ENCODE measurements at regions not wholly inside any gene's neighbourhood (a gene's known extent, or its start where the extent isn't known, plus 50 kb on each side); places are given as distances from the start of the nearest gene placed in this dataset.

DNA sequence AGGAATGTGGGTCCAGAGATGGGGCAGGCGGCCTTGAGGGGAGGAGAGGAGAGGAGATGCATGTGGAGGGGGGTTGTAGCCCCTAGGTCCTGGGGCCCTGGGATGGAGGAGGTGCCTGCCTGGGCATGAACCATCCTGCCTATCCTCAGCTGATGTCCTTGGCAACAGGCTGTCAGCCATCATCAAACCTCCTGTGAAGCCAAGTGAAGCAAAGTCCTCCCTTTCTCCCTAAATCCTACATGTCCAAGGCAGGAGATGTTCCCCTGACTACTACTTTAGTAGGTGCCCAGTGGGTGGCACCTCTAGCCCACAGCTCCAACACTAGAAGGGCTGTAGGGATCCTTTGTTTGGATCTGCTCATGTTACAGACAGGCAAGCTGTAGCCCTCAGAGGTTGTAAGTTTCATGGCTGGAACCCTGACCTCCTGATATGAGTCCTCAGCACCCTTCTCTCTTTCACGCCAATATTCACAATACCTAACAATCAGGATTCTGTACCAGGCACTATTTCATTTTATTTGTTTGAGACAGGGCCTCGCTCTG lies 66.6 kb upstream of the SYPL1 start:
- TF ChIP-seq, protein P1, sequence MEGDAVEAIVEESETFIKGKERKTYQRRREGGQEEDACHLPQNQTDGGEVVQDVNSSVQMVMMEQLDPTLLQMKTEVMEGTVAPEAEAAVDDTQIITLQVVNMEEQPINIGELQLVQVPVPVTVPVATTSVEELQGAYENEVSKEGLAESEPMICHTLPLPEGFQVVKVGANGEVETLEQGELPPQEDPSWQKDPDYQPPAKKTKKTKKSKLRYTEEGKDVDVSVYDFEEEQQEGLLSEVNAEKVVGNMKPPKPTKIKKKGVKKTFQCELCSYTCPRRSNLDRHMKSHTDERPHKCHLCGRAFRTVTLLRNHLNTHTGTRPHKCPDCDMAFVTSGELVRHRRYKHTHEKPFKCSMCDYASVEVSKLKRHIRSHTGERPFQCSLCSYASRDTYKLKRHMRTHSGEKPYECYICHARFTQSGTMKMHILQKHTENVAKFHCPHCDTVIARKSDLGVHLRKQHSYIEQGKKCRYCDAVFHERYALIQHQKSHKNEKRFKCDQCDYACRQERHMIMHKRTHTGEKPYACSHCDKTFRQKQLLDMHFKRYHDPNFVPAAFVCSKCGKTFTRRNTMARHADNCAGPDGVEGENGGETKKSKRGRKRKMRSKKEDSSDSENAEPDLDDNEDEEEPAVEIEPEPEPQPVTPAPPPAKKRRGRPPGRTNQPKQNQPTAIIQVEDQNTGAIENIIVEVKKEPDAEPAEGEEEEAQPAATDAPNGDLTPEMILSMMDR (IDR thresholded peaks at IDR 0.05): peak; percentile 63
- no peak for TF ChIP-seq POLR2AphosphoS5 (IDR thresholded peaks at IDR 0.05; ENCODE audit: low read depth, low read length)
